GM12878 (cell line): ENCODE measurements at regions not wholly inside any gene's neighbourhood (a gene's known extent, or its start where the extent isn't known, plus 50 kb on each side); places are given as distances from the start of the nearest gene placed in this dataset.

Experiments
- ATAC-seq: fragments of 200-7000 bp; cut with Tn5 transposase; 3 replicates; pipeline ENCODE4 v1.9.1; 2020; ENCODE audit warnings: mild to moderate bottlenecking, moderate library complexity
- BruUV-seq: library from RNA; stranded (reverse); fragments of 400-500 nt; replicated peaks from 2 replicates; lab custom pipeline; 2021; lab: Mats Ljungman, UMichigan
- CTCF ChIA-PET: fragments of 300-600 bp; sonication (Branson Sonifier 250); formaldehyde crosslinking; extraction: SDS; loops from one replicate; lab custom pipeline; 2021; ENCODE audit warnings: inconsistent platforms; lab: Yijun Ruan, JAX
- POLR2A ChIA-PET: fragments of 350-600 bp; formaldehyde crosslinking; extraction: SDS; loops from one replicate; lab custom pipeline; 2021; ENCODE audit warnings: inconsistent platforms; lab: Charles Lee
- RAD21 ChIA-PET: fragments of 300-600 bp; sonication (Branson Sonifier 250); formaldehyde crosslinking; loops from one replicate; lab custom pipeline; 2023; ENCODE audit warnings: antibody characterized with exemption; ENCODE audit not compliant: unreplicated experiment; lab: Charles Lee
- SMC1A ChIA-PET: fragments of 300-600 bp; sonication (Branson Sonifier 250); formaldehyde crosslinking; loops from one replicate; lab custom pipeline; 2023; ENCODE audit not compliant: unreplicated experiment, uncharacterized antibody; lab: Charles Lee
- DNase-seq: peaks from one replicate; pipeline ENCODE4 v3.0.0-alpha.2; 2011; ENCODE audit warnings: low read depth, low spot score
- FAIRE-seq: peaks from 3 replicates; lab custom pipeline; 2011; peaks lifted over from hg19 to GRCh38; lab: Jason Lieb, UNC
- H2AFZ ChIP-seq: 2 replicates; pipeline ENCODE4 v1.6.0; 2011; ENCODE audit warnings: low read depth, low read length, control low read depth; ENCODE audit not compliant: control insufficient read depth
- H3K27ac ChIP-seq: 2 replicates; pipeline ENCODE4 v1.5.1; 2011; ENCODE audit warnings: control low read depth; ENCODE audit not compliant: control insufficient read depth, insufficient read depth
- H3K27me3 ChIP-seq, 2 experiments: replicated peaks in 1 of 2; 2 replicates each; pipeline versions ENCODE4 v1.6.0 to v1.6.1; 2011; ENCODE audit warnings: low read length in 1 of 2; ENCODE audit not compliant: control insufficient read depth in 2 of 2, insufficient read depth in 2 of 2
- H3K36me3 ChIP-seq, 2 experiments: 2 replicates each; pipeline ENCODE4 v1.5.1; 2011; ENCODE audit warnings: low read length in 1 of 2; ENCODE audit not compliant: control insufficient read depth in 2 of 2, insufficient read depth in 2 of 2
- H3K4me1 ChIP-seq: 2 replicates; pipeline ENCODE4 v1.6.1; 2011; ENCODE audit warnings: mild to moderate bottlenecking, low read length, moderate library complexity, mixed read lengths; ENCODE audit not compliant: control insufficient read depth, insufficient read depth
- H3K4me2 ChIP-seq: 2 replicates; pipeline ENCODE4 v1.6.0; 2011; ENCODE audit warnings: control low read depth; ENCODE audit not compliant: control insufficient read depth, insufficient read depth
- H3K4me3 ChIP-seq: fragments of 200-600 bp; sonication (generic); 2 replicates; pipeline ENCODE4 v1.5.1; 2016
- H3K79me2 ChIP-seq: 2 replicates; pipeline ENCODE4 v1.6.0; 2011; ENCODE audit warnings: low read length; ENCODE audit not compliant: control insufficient read depth, insufficient read depth
- H3K9ac ChIP-seq: 2 replicates; pipeline ENCODE4 v1.8.0; 2011; ENCODE audit warnings: low read length, control low read depth, mixed read lengths; ENCODE audit not compliant: control insufficient read depth, insufficient read depth
- H3K9me3 ChIP-seq: replicated peaks from 3 replicates; pipeline ENCODE4 v1.5.1; 2011; ENCODE audit warnings: mild to moderate bottlenecking, low read length; ENCODE audit not compliant: control insufficient read depth, insufficient read depth
- H4K20me1 ChIP-seq: 2 replicates; pipeline ENCODE4 v1.6.0; 2011; ENCODE audit not compliant: control insufficient read depth, insufficient read depth
- ATF7 ChIP-seq: fragments of 450-650 bp; IDR thresholded peaks from 2 replicates; pipeline ENCODE4 v1.6.1; 2016; ENCODE audit warnings: low read depth, mild to moderate bottlenecking
- BACH1 ChIP-seq: fragments of 450-650 bp; IDR thresholded peaks from 2 replicates; pipeline ENCODE4 v1.6.1; 2017; ENCODE audit warnings: mild to moderate bottlenecking, borderline replicate concordance
- BCL11A ChIP-seq: IDR thresholded peaks from 2 replicates; pipeline ENCODE4 v1.6.1; 2011; ENCODE audit warnings: low read depth, low read length
- CEBPZ ChIP-seq: fragments of 150-350 bp; IDR thresholded peaks from 2 replicates; pipeline ENCODE4 v1.6.1; 2016; ENCODE audit warnings: low read depth, low read length
- CREB1 ChIP-seq: IDR thresholded peaks from 2 replicates; pipeline ENCODE4 v1.6.1; 2012; ENCODE audit warnings: low read depth, mild to moderate bottlenecking, inconsistent platforms
- EED ChIP-seq: sonication (generic); IDR thresholded peaks from 2 replicates; pipeline ENCODE4 v1.6.1; 2016; ENCODE audit warnings: antibody characterized with exemption, low read depth
- FOXK2 ChIP-seq: fragments of 450-650 bp; IDR thresholded peaks from 2 replicates; pipeline ENCODE4 v1.6.1; 2017; ENCODE audit warnings: mild to moderate bottlenecking, moderate library complexity
- MEF2B ChIP-seq: fragments of 450-650 bp; IDR thresholded peaks from 2 replicates; pipeline ENCODE4 v1.6.1; 2018; ENCODE audit warnings: mild to moderate bottlenecking, moderate library complexity; ENCODE audit not compliant: partially characterized antibody, poor library complexity, severe bottlenecking
- NR2C1 ChIP-seq: fragments of 450-650 bp; IDR thresholded peaks from 2 replicates; pipeline ENCODE4 v1.6.1; 2017; ENCODE audit warnings: antibody characterized with exemption, mild to moderate bottlenecking, moderate library complexity
- NR2C2 ChIP-seq: IDR thresholded peaks from 2 replicates; pipeline ENCODE4 v1.6.1; 2011; ENCODE audit warnings: borderline replicate concordance, low read depth; ENCODE audit not compliant: control insufficient read depth, insufficient read length
- SMAD5 ChIP-seq: IDR thresholded peaks from 2 replicates; pipeline ENCODE4 v1.6.1; 2016; ENCODE audit warnings: antibody characterized with exemption, low read depth
- SP1 ChIP-seq: IDR thresholded peaks from one replicate; pipeline ENCODE4 v1.6.1; 2011; ENCODE audit warnings: low read depth, low read length
- SRF ChIP-seq, 2 experiments: IDR thresholded peaks; 2 replicates each; pipeline ENCODE4 v1.6.1; 2011; ENCODE audit warnings: low read depth in 2 of 2, low read length in 2 of 2, mild to moderate bottlenecking in 1 of 2, moderate library complexity in 1 of 2
- ZBTB4 ChIP-seq: fragments of 450-650 bp; formaldehyde crosslinking; IDR thresholded peaks from 2 replicates; pipeline ENCODE4 v1.4.0; 2022; ENCODE audit warnings: mild to moderate bottlenecking, moderate library complexity
- ZNF217 ChIP-seq: fragments of 450-650 bp; IDR thresholded peaks from 2 replicates; pipeline ENCODE4 v1.6.1; 2017; ENCODE audit warnings: antibody characterized with exemption, mild to moderate bottlenecking
- ZNF274 ChIP-seq: IDR thresholded peaks from one replicate; pipeline ENCODE4 v1.8.0; 2011; ENCODE audit not compliant: insufficient read length, insufficient read depth
- WGBS: methylation state at CpG from one replicate; pipeline ENCODE4 v1.1.6; 2016; ENCODE audit warnings: low lambda C conversion rate; ENCODE audit not compliant: insufficient replicate concordance, insufficient coverage; ENCODE audit errors: missing lambda C conversion rate; 5-methylcytosine and 5-hydroxymethylcytosine counted together
- in situ Hi-C: fragments of 300-500 bp; cut with MboI; formaldehyde crosslinking; loops from 9 replicates; pipeline ENCODE4 v1.14.3; 2018; ENCODE audit warnings: mixed read lengths
- intact Hi-C: fragments of 100-400 bp; cut with micrococcal nuclease; formaldehyde crosslinking; loops from one replicate; pipeline ENCODE4 v1.14.2; 2022; ENCODE audit not compliant: unreplicated experiment

GRCh38 chr6:139766796-139767195 lies 392.3 kb upstream of the CITED2 start:
- intact Hi-C loops: no loop called here
- Histone ChIP-seq H3K9me3 (no peaks in the 10 kb centered on the region), H3K79me2 (no peaks in the 10 kb centered on the region), H4K20me1 (no peaks in the 10 kb centered on the region), H3K4me3 (no peak overlapping the region), H3K4me2 (no peak overlapping the region), H3K27me3 (no peaks in the 10 kb centered on the region), H3K4me1 (peaks cover 9% of the 10 kb centered on the region; the same call in 1 of the 2 replicates), H2AFZ (no peak overlapping the region), H3K36me3 (no peaks in the 10 kb centered on the region), H3K9ac (no peak overlapping the region), H3K27ac (no peak overlapping the region)
- no peak for TF ChIP-seq EED
- no peak for TF ChIP-seq MEF2B
- TF ChIP-seq CEBPZ: no peak
- TF ChIP-seq NR2C2: no peak
- TF ChIP-seq BACH1: no peak
- TF ChIP-seq ATF7: no peak
- TF ChIP-seq FOXK2: no peak
- no peak for TF ChIP-seq ZNF217
- TF ChIP-seq NR2C1: no peak
- TF ChIP-seq ZNF274: no peak
- TF ChIP-seq SMAD5: no peak
- TF ChIP-seq SRF (IDR thresholded peaks at IDR 0.05; ENCODE audit: low read depth in 2 of 2, low read length in 2 of 2): no peak
- no peak for TF ChIP-seq SP1
- no peak for TF ChIP-seq ZBTB4 (CRISPR knock-in tag)
- TF ChIP-seq CREB1: no peak
- TF ChIP-seq BCL11A: no peak
- CTCF ChIA-PET: no interaction called here
- ATAC-seq (no peak), FAIRE-seq (no peak), DNase-seq (no peak)
- SMC1A ChIA-PET: interaction anchor here (0.8 to 1.5 kb wide), 2 partner anchors 14 to 96 kb away, joined by 3 to 4 read pairs; no protein-coding TSS in a partner anchor
- 93% methylated on average over 2 of the region's 2 CpGs for WGBS
- no TSS peak for BruUV-seq
- in situ Hi-C loops: no loop called here
- RAD21 ChIA-PET: interaction anchor here (1.4 kb wide), 1 partner anchor 392 kb away, joined by 3 read pairs; the partner anchor contains the start of gene CITED2
- POLR2A ChIA-PET: interaction anchor here (0.6 kb wide), 1 partner anchor 246 kb away, joined by 3 read pairs; no protein-coding TSS in a partner anchor
